ENCODE measurements at regions not wholly inside any gene's neighbourhood (a gene's known extent, or its start where the extent isn't known, plus 50 kb on each side); places are given as distances from the start of the nearest gene placed in this dataset.

DNA sequence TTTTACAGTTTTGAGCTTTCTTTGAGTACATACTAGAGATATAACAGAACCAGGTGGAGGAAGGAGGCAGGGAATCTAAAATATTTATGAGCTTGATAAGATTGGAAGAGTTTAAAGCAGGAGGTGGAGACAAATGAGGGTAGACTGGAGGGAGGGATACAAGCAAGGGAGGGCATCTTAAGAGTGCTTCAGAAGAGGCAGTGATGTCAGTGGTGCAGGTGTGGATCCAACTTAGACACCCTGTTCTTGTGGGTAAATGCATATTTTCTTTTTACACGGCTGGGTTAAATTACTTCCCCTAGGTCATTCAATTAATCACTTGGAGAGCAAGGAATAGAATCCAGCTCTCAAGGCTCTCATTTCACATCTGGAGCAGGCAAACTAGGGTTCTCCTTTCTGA is 146.1 kb upstream of the LRIG3 start:
- TF ChIP-seq, protein P1, sequence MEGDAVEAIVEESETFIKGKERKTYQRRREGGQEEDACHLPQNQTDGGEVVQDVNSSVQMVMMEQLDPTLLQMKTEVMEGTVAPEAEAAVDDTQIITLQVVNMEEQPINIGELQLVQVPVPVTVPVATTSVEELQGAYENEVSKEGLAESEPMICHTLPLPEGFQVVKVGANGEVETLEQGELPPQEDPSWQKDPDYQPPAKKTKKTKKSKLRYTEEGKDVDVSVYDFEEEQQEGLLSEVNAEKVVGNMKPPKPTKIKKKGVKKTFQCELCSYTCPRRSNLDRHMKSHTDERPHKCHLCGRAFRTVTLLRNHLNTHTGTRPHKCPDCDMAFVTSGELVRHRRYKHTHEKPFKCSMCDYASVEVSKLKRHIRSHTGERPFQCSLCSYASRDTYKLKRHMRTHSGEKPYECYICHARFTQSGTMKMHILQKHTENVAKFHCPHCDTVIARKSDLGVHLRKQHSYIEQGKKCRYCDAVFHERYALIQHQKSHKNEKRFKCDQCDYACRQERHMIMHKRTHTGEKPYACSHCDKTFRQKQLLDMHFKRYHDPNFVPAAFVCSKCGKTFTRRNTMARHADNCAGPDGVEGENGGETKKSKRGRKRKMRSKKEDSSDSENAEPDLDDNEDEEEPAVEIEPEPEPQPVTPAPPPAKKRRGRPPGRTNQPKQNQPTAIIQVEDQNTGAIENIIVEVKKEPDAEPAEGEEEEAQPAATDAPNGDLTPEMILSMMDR (IDR thresholded peaks at IDR 0.05), result no peak
- TF ChIP-seq EZH2 (IDR thresholded peaks at IDR 0.05; ENCODE audit: borderline replicate concordance, insufficient read depth, low read depth, low read length, poor library complexity, severe bottlenecking), result no peak

Measured in B cell (primary cell).